ENCODE measurements at regions not wholly inside any gene's neighbourhood (a gene's known extent, or its start where the extent isn't known, plus 50 kb on each side); places are given as distances from the start of the nearest gene placed in this dataset.

- TF ChIP-seq HMGXB4 (CRISPR knock-in tag; IDR thresholded peaks at IDR 0.05) (no peak), ZBTB43 (CRISPR knock-in tag; IDR thresholded peaks at IDR 0.05) (no peak)
Observed at GRCh38 chr13:40211586-40211968, 454.9 kb downstream of the FOXO1 start (continued).

- DNase-seq (ENCODE audit: low spot score) (no peak), ATAC-seq (no peak)
- Mint-ChIP-seq H3K27ac (no peak overlapping the region), H3K4me3 (no peak overlapping the region), H3K36me3 (no peaks in the 10 kb centered on the region), H3K4me1 (peaks cover 8% of the 10 kb centered on the region), H3K27me3 (ENCODE audit: low read depth) (no peaks in the 10 kb centered on the region), H3K9me3 (peaks cover 5% of the 10 kb centered on the region; the same call in 1 of the 2 replicates)
- CTCF ChIA-PET: no interaction called here
- TF ChIP-seq CDX4 (CRISPR knock-in tag; IDR thresholded peaks at IDR 0.05; ENCODE audit: borderline replicate concordance) (no peak), ZNF512 (CRISPR knock-in tag; IDR thresholded peaks at IDR 0.05; ENCODE audit: borderline replicate concordance) (no peak), MYBL2 (CRISPR knock-in tag; IDR thresholded peaks at IDR 0.05) (no peak), NFATC4 (CRISPR knock-in tag; IDR thresholded peaks at IDR 0.05) (no peak), RORB (CRISPR knock-in tag; IDR thresholded peaks at IDR 0.05) (no peak), ZNF219 (CRISPR knock-in tag; IDR thresholded peaks at IDR 0.05; ENCODE audit: borderline replicate concordance) (no peak), CREB1 (CRISPR knock-in tag; IDR thresholded peaks at IDR 0.05) (no peak), ZMAT4 (CRISPR knock-in tag; IDR thresholded peaks at IDR 0.05) (no peak), JAZF1 (CRISPR knock-in tag; IDR thresholded peaks at IDR 0.05) (no peak), ERG (CRISPR knock-in tag; IDR thresholded peaks at IDR 0.05) (no peak), FOXJ3 (CRISPR knock-in tag; IDR thresholded peaks at IDR 0.05; ENCODE audit: borderline replicate concordance) (no peak), ATF2 (CRISPR knock-in tag; IDR thresholded peaks at IDR 0.05; ENCODE audit: borderline replicate concordance, low read depth) (no peak), FOXP1 (CRISPR knock-in tag; IDR thresholded peaks at IDR 0.05; ENCODE audit: borderline replicate concordance) (no peak), NFE2L1 (CRISPR knock-in tag; IDR thresholded peaks at IDR 0.05) (no peak), PREB (CRISPR knock-in tag; IDR thresholded peaks at IDR 0.05; ENCODE audit: borderline replicate concordance) (no peak), HMGA2 (CRISPR knock-in tag; IDR thresholded peaks at IDR 0.05) (no peak; the same call in 1 of the 2 replicates), ZSCAN18 (CRISPR knock-in tag; IDR thresholded peaks at IDR 0.05) (no peak), ZNF423 (CRISPR knock-in tag; IDR thresholded peaks at IDR 0.05) (no peak), ZNF281 (CRISPR knock-in tag; IDR thresholded peaks at IDR 0.05) (no peak), MLX (CRISPR knock-in tag; IDR thresholded peaks at IDR 0.05) (no peak)
- POLR2A ChIA-PET: no interaction called here
Observed at GRCh38 chr13:40213779-40214178, 452.7 kb downstream of the FOXO1 start.
